ENCODE measurements at regions not wholly inside any gene's neighbourhood (a gene's known extent, or its start where the extent isn't known, plus 50 kb on each side); places are given as distances from the start of the nearest gene placed in this dataset.

DNA sequence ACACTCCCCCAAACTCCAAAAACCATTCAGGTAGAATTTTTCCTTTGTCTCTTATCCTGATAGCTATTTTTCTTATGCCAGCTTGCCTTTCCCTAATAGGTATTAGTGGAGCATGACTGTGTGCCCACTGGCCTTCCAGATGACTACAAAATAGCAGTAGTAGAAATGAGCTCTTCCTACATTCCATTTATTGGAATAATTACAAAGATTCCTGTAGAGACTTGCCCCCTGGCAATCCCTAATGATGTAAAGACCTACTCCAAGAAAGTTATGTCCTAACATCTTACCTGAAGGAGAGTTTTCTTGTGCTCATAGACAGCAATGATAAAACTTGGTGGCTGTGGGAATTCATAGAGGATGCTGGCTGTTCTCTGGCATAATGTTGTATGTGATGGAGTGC is 501.8 kb downstream of the GATA3 start:
- Histone ChIP-seq H3K4me3 (ENCODE audit: insufficient read depth, low read depth, low read length) (no peak overlapping the region), H3K4me2 (ENCODE audit: low read depth, low read length) (no peak overlapping the region), H3K4ac (ENCODE audit: low read depth, low read length) (no peak overlapping the region), H4K91ac (ENCODE audit: insufficient read depth, low read depth, low read length) (no peak overlapping the region), H3K27ac (ENCODE audit: insufficient read depth, low read length) (no peak overlapping the region), H3K23ac (ENCODE audit: low read depth, low read length) (no peak overlapping the region), H4K8ac (ENCODE audit: low read depth in 2 of 2, low read length in 2 of 2) (no peak overlapping the region), H3K27me3 (ENCODE audit: control insufficient read depth, insufficient read depth, low read length) (no peaks in the 10 kb centered on the region), H3K79me1 (ENCODE audit: low read depth in 1 of 2, low read length in 2 of 2) (no peaks in the 10 kb centered on the region), H3K9ac (ENCODE audit: low read depth, low read length) (no peak overlapping the region), H3K18ac (ENCODE audit: low read depth, low read length) (no peak overlapping the region), H3K56ac (ENCODE audit: extremely low read depth, insufficient read depth, low read length) (no peak overlapping the region), H2AK5ac (ENCODE audit: low read depth, low read length) (no peak overlapping the region), H2AK9ac (replicated peaks; ENCODE audit: low read depth, low read length, poor library complexity) (no peak overlapping the region), H2BK15ac (ENCODE audit: low read depth, low read length) (no peak overlapping the region), H2BK5ac (ENCODE audit: low read depth, low read length, poor library complexity, severe bottlenecking) (no peak overlapping the region), H2BK20ac (ENCODE audit: low read depth, low read length) (no peak overlapping the region), H3K9me1 (ENCODE audit: insufficient read depth, low read length) (no peaks in the 10 kb centered on the region), H4K20me1 (ENCODE audit: insufficient read depth, low read length) (no peaks in the 10 kb centered on the region), H3K14ac (replicated peaks; ENCODE audit: low read depth, low read length) (no peak overlapping the region), H3K4me1 (ENCODE audit: control insufficient read depth, insufficient read depth, low read length) (no peaks in the 10 kb centered on the region), H4K5ac (ENCODE audit: low read depth, low read length) (no peak overlapping the region), H3K9me3 (ENCODE audit: control insufficient read depth, insufficient read depth, low read length) (peaks cover 16% of the 10 kb centered on the region; the same call in 1 of the 2 replicates), H2AFZ (replicated peaks; ENCODE audit: low read length, poor library complexity) (no peak overlapping the region), H2BK120ac (ENCODE audit: low read depth, low read length) (no peak overlapping the region), H3K36me3 (ENCODE audit: control insufficient read depth, insufficient read depth, low read length) (no peaks in the 10 kb centered on the region)
- dilution Hi-C loops (cut with HindIII; ENCODE audit: low sequenced_read_pairs, unreplicated experiment) = no loop called here
- ChIA-PET CTCF (no interaction called here), POLR2A (ENCODE audit: unreplicated experiment) (no interaction called here)
- in situ Hi-C loops (cut with MboI; ENCODE audit: low sequenced_read_pairs) = no loop called here
- intact Hi-C loops (cut with micrococcal nuclease) = no loop called here
- no peak for DNase-seq
- no TSS peak for BruUV-seq (replicated peaks)
- TF ChIP-seq RCOR1 (IDR thresholded peaks at IDR 0.05; ENCODE audit: insufficient replicate concordance, low read length) (no peak), CHD1 (IDR thresholded peaks at IDR 0.05; ENCODE audit: low read depth, low read length) (no peak), NFE2L2 (IDR thresholded peaks at IDR 0.05; ENCODE audit: low read depth, low read length) (no peak), FOS (IDR thresholded peaks at IDR 0.05; ENCODE audit: low read depth, low read length) (no peak), MAZ (IDR thresholded peaks at IDR 0.05; ENCODE audit: borderline replicate concordance, low read depth, low read length) (no peak), CEBPB (IDR thresholded peaks at IDR 0.05; ENCODE audit: low read depth, low read length) (no peak)
- TF ChIP-seq, protein P1, sequence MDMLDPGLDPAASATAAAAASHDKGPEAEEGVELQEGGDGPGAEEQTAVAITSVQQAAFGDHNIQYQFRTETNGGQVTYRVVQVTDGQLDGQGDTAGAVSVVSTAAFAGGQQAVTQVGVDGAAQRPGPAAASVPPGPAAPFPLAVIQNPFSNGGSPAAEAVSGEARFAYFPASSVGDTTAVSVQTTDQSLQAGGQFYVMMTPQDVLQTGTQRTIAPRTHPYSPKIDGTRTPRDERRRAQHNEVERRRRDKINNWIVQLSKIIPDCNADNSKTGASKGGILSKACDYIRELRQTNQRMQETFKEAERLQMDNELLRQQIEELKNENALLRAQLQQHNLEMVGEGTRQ (IDR thresholded peaks at IDR 0.05; ENCODE audit: low read depth, low read length) = no peak
- TF ChIP-seq, protein P2, sequence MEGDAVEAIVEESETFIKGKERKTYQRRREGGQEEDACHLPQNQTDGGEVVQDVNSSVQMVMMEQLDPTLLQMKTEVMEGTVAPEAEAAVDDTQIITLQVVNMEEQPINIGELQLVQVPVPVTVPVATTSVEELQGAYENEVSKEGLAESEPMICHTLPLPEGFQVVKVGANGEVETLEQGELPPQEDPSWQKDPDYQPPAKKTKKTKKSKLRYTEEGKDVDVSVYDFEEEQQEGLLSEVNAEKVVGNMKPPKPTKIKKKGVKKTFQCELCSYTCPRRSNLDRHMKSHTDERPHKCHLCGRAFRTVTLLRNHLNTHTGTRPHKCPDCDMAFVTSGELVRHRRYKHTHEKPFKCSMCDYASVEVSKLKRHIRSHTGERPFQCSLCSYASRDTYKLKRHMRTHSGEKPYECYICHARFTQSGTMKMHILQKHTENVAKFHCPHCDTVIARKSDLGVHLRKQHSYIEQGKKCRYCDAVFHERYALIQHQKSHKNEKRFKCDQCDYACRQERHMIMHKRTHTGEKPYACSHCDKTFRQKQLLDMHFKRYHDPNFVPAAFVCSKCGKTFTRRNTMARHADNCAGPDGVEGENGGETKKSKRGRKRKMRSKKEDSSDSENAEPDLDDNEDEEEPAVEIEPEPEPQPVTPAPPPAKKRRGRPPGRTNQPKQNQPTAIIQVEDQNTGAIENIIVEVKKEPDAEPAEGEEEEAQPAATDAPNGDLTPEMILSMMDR (conservative IDR thresholded peaks at IDR 0.05; ENCODE audit: low read depth, low read length) = no peak
- TF ChIP-seq, protein P3, sequence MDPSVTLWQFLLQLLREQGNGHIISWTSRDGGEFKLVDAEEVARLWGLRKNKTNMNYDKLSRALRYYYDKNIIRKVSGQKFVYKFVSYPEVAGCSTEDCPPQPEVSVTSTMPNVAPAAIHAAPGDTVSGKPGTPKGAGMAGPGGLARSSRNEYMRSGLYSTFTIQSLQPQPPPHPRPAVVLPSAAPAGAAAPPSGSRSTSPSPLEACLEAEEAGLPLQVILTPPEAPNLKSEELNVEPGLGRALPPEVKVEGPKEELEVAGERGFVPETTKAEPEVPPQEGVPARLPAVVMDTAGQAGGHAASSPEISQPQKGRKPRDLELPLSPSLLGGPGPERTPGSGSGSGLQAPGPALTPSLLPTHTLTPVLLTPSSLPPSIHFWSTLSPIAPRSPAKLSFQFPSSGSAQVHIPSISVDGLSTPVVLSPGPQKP (IDR thresholded peaks at IDR 0.05; ENCODE audit: borderline replicate concordance, low read depth, low read length) = no peak
- no peak for ATAC-seq (ENCODE audit: low read depth)

Measured in IMR-90 (cell line).